ENCODE measurements at regions not wholly inside any gene's neighbourhood (a gene's known extent, or its start where the extent isn't known, plus 50 kb on each side); places are given as distances from the start of the nearest gene placed in this dataset.

DNA sequence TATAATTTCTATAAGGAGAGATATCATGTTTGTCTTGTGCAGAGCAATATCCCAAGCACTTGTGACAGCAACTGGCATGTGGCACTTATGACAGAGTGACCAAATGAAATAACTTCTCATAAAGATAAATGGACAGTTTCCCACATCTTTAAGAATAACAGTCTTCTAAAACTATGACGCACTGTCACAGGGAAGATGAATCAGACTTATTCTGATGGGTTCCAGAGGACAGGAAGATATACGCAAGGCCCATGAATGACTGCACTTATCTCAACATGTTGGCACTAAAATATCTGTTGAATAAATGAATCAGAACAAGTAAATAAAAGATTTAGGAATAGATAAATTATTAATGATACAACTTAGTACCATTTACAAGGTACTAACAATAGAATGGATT is 465.8 kb upstream of the SYT1 start:
- ChIA-PET CTCF (interaction anchor here (0.5 kb wide), 1 partner anchor 180 kb away, joined by 3 read pairs; no protein-coding TSS in a partner anchor), POLR2A (ENCODE audit: unreplicated experiment) (no interaction called here)
- no peak overlapping the region for H3K23ac ChIP-seq (ENCODE audit: low read depth, low read length)
- no peak overlapping the region for H4K91ac ChIP-seq (ENCODE audit: insufficient read depth, low read depth, low read length)
- TF ChIP-seq RCOR1 (IDR thresholded peaks at IDR 0.05; ENCODE audit: insufficient replicate concordance, low read length) = no peak
- TF ChIP-seq, protein P1, sequence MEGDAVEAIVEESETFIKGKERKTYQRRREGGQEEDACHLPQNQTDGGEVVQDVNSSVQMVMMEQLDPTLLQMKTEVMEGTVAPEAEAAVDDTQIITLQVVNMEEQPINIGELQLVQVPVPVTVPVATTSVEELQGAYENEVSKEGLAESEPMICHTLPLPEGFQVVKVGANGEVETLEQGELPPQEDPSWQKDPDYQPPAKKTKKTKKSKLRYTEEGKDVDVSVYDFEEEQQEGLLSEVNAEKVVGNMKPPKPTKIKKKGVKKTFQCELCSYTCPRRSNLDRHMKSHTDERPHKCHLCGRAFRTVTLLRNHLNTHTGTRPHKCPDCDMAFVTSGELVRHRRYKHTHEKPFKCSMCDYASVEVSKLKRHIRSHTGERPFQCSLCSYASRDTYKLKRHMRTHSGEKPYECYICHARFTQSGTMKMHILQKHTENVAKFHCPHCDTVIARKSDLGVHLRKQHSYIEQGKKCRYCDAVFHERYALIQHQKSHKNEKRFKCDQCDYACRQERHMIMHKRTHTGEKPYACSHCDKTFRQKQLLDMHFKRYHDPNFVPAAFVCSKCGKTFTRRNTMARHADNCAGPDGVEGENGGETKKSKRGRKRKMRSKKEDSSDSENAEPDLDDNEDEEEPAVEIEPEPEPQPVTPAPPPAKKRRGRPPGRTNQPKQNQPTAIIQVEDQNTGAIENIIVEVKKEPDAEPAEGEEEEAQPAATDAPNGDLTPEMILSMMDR (conservative IDR thresholded peaks at IDR 0.05; ENCODE audit: low read depth, low read length) = no peak
- no peak for TF ChIP-seq SMC3 (IDR thresholded peaks at IDR 0.05; ENCODE audit: low read depth, low read length)
- no peak for TF ChIP-seq POLR2A (IDR thresholded peaks at IDR 0.05; ENCODE audit: low read depth, low read length)
- no peak for TF ChIP-seq FOS (IDR thresholded peaks at IDR 0.05; ENCODE audit: low read depth, low read length)
- no peak for TF ChIP-seq MXI1 (IDR thresholded peaks at IDR 0.05; ENCODE audit: borderline replicate concordance, low read depth, low read length)
- TF ChIP-seq, protein P2, sequence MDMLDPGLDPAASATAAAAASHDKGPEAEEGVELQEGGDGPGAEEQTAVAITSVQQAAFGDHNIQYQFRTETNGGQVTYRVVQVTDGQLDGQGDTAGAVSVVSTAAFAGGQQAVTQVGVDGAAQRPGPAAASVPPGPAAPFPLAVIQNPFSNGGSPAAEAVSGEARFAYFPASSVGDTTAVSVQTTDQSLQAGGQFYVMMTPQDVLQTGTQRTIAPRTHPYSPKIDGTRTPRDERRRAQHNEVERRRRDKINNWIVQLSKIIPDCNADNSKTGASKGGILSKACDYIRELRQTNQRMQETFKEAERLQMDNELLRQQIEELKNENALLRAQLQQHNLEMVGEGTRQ (IDR thresholded peaks at IDR 0.05; ENCODE audit: low read depth, low read length) = no peak
- TF ChIP-seq MAZ (IDR thresholded peaks at IDR 0.05; ENCODE audit: borderline replicate concordance, low read depth, low read length) = no peak
- TF ChIP-seq NFE2L2 (IDR thresholded peaks at IDR 0.05; ENCODE audit: low read depth, low read length) = no peak
- TF ChIP-seq CEBPB (IDR thresholded peaks at IDR 0.05; ENCODE audit: low read depth, low read length) = no peak
- dilution Hi-C loops (cut with HindIII; ENCODE audit: low sequenced_read_pairs, unreplicated experiment) = no loop called here
- H4K8ac ChIP-seq (ENCODE audit: low read depth in 2 of 2, low read length in 2 of 2) = no peak overlapping the region
- H2AK9ac ChIP-seq (replicated peaks; ENCODE audit: low read depth, low read length, poor library complexity) = no peak overlapping the region
- no peak overlapping the region for H3K9ac ChIP-seq (ENCODE audit: low read depth, low read length)
- H2BK5ac ChIP-seq (ENCODE audit: low read depth, low read length, poor library complexity, severe bottlenecking) = no peak overlapping the region
- intact Hi-C loops (cut with micrococcal nuclease) = loop anchor here (10.0 kb wide), 1 partner anchor 606 kb away; no protein-coding TSS in a partner anchor
- no CpG with 5 or more reads among the region's 2 CpGs for WGBS, 2 experiments (ENCODE audit: extremely low coverage in 2 of 2, insufficient read length in 1 of 2)
- no peak overlapping the region for H4K5ac ChIP-seq (ENCODE audit: low read depth, low read length)
- no peak overlapping the region for H2BK120ac ChIP-seq (ENCODE audit: low read depth, low read length)
- no peak overlapping the region for H3K27ac ChIP-seq (ENCODE audit: insufficient read depth, low read length)
- no peak overlapping the region for H3K14ac ChIP-seq (replicated peaks; ENCODE audit: low read depth, low read length)
- H3K4ac ChIP-seq (ENCODE audit: low read depth, low read length) = no peak overlapping the region
- no peaks in the 10 kb centered on the region for H3K79me1 ChIP-seq (ENCODE audit: low read depth in 1 of 2, low read length in 2 of 2)
- no peak overlapping the region for H2AFZ ChIP-seq (replicated peaks; ENCODE audit: low read length, poor library complexity)
- ATAC-seq (ENCODE audit: low read depth) (no peak), DNase-seq (no peak)
- H3K36me3 ChIP-seq (ENCODE audit: control insufficient read depth, insufficient read depth, low read length) = no peaks in the 10 kb centered on the region
- no peaks in the 10 kb centered on the region; the same call in 1 of the 2 replicates for H3K4me1 ChIP-seq (ENCODE audit: control insufficient read depth, insufficient read depth, low read length)
- no peak overlapping the region for H3K4me2 ChIP-seq (ENCODE audit: low read depth, low read length)
- no peaks in the 10 kb centered on the region for H4K20me1 ChIP-seq (ENCODE audit: insufficient read depth, low read length)
- no TSS peak for BruUV-seq (replicated peaks)
- H2BK20ac ChIP-seq (ENCODE audit: low read depth, low read length) = no peak overlapping the region
- H3K9me1 ChIP-seq (ENCODE audit: insufficient read depth, low read length) = no peaks in the 10 kb centered on the region
- in situ Hi-C loops (cut with MboI; ENCODE audit: low sequenced_read_pairs) = no loop called here
- H3K9me3 ChIP-seq (ENCODE audit: control insufficient read depth, insufficient read depth, low read length) = no peaks in the 10 kb centered on the region
- no peak overlapping the region for H2AK5ac ChIP-seq (ENCODE audit: low read depth, low read length)
- H2BK15ac ChIP-seq (ENCODE audit: low read depth, low read length) = no peak overlapping the region
- H3K18ac ChIP-seq (ENCODE audit: low read depth, low read length) = no peak overlapping the region
- H3K56ac ChIP-seq (ENCODE audit: extremely low read depth, insufficient read depth, low read length) = no peak overlapping the region
- no peaks in the 10 kb centered on the region; the same call in 1 of the 2 replicates for H3K27me3 ChIP-seq (ENCODE audit: control insufficient read depth, insufficient read depth, low read length)
- no peak overlapping the region for H3K4me3 ChIP-seq (ENCODE audit: insufficient read depth, low read depth, low read length)
